Cardiac fibroblast (primary cell): ENCODE measurements at regions not wholly inside any gene's neighbourhood (a gene's known extent, or its start where the extent isn't known, plus 50 kb on each side); places are given as distances from the start of the nearest gene placed in this dataset.

Experiments
- DNase-seq, 2 donors: peaks; one replicate each; pipeline versions ENCODE4 v3.0.0 to v3.0.0-alpha.2; 2010; ENCODE audit warnings: low read depth in 2 of 2
- H3K4me3 ChIP-seq, 2 donors: replicated peaks in 1 of 2; 1 replicate in 1 of 2; 2 replicates in 1 of 2; pipeline ENCODE4 v1.5.1; 2011; ENCODE audit warnings: low read depth in 2 of 2, low read length in 2 of 2, mild to moderate bottlenecking in 2 of 2, moderate library complexity in 1 of 2
- TF ChIP-seq, protein P1 (sequence below): IDR thresholded peaks from one replicate; pipeline ENCODE4 v1.5.1; 2011; ENCODE audit warnings: low read depth, mild to moderate bottlenecking, low read length, inconsistent platforms

GRCh38 chr16:86212706-86213436 lies 297.5 kb upstream of the FOXF1 start:
- DNase-seq = no peak
- no peak overlapping the region for H3K4me3 ChIP-seq
- TF ChIP-seq, protein P1, sequence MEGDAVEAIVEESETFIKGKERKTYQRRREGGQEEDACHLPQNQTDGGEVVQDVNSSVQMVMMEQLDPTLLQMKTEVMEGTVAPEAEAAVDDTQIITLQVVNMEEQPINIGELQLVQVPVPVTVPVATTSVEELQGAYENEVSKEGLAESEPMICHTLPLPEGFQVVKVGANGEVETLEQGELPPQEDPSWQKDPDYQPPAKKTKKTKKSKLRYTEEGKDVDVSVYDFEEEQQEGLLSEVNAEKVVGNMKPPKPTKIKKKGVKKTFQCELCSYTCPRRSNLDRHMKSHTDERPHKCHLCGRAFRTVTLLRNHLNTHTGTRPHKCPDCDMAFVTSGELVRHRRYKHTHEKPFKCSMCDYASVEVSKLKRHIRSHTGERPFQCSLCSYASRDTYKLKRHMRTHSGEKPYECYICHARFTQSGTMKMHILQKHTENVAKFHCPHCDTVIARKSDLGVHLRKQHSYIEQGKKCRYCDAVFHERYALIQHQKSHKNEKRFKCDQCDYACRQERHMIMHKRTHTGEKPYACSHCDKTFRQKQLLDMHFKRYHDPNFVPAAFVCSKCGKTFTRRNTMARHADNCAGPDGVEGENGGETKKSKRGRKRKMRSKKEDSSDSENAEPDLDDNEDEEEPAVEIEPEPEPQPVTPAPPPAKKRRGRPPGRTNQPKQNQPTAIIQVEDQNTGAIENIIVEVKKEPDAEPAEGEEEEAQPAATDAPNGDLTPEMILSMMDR = no peak

DNA sequence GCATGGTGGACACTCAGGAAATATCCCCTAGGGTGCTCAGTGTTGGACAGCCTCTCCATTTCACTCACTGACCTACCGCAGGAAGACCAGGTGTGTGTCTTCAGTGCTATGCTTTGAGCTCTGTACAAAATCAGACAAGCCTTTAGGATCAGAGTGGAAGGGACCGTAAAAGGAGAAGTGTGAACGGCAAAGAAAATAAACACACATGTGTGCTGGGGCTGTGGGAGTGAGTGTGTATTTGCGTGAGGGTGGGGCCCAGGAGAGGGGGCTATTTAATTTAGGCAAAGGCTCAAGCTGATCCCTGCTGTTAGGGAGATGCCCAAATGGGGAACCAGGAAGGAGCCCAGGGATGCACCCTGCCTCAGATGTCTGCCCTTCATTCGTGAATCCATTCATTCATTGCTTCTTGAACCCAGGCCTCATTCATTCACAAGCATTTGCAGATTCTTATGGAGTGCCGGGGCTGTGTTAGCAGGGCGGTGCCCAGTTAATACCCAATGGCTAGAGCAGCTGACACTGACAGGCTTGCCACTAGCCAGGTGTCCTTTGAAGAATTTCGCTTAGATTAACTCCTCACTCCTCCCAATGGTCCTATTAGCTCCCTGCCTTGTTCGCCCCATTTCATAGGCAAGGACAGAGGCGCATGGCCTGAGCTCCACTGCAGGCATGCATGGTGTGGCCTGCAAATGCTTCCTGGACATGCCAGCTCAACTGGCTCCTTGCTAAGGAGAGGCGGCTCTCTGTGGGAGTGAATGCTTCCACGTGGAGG lies 296.7 kb upstream of the FOXF1 start:
- DNase-seq = no peak
- TF ChIP-seq, protein P1 = no peak
- no peak overlapping the region for H3K4me3 ChIP-seq

- DNase-seq = no peak
- no peak overlapping the region for H3K4me3 ChIP-seq
- TF ChIP-seq, protein P1 = no peak
Measured at GRCh38 chr16:86214326-86215232, 295.7 kb upstream of the FOXF1 start.

DNA sequence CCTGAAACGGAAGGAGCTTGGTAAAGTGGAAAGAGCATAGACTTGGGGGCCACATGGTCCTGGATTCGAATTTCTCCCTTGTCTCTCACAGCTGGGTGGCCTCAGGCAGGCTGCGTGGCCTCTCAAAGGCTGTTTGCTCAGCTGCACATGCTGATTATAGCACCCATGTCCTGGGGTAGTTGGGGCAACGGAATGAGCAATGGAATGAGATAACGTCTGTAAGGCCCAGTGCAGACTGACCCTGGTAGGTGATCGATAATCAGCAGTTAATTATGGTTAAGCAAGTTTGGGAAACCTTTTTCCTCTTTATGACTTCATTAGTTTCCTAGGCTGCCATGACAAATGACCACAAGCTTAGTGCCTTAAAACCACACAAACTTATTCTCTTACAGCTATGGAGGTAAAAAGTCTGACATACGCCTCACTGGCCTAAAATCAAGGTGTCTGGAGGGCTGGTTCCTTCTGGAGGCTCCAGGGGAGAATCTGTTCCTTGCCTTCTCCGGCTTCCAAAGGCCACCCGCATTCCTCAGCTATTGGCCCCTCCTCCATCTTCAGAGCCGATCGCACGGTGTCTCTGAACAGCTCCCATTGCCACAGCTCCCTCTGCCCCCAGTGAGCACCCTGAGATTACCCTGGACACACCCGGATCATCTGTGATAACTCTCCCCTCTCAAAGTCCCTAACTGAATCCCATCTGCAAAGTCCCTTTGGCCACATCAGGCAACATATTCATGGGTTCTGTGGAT lies 294.9 kb upstream of the FOXF1 start:
- H3K4me3 ChIP-seq = no peak overlapping the region
- no peak for DNase-seq
- TF ChIP-seq, protein P1 = no peak

- TF ChIP-seq, protein P1 = no peak
Measured at GRCh38 chr16:86215979-86216585, 294.2 kb upstream of the FOXF1 start.

GRCh38 chr16:86216591-86216990 lies 293.7 kb upstream of the FOXF1 start:
- TF ChIP-seq, protein P1 = no peak
- no peak overlapping the region for H3K4me3 ChIP-seq
- no peak for DNase-seq

More at GRCh38 chr16:86215979-86216585, 294.2 kb upstream of the FOXF1 start:
- DNase-seq = no peak
- H3K4me3 ChIP-seq = no peak overlapping the region
